HEK293 (cell line): ENCODE measurements at regions not wholly inside any gene's neighbourhood (a gene's known extent, or its start where the extent isn't known, plus 50 kb on each side); places are given as distances from the start of the nearest gene placed in this dataset.

Experiments used
- CTCF ChIA-PET: fragments of 350-600 bp; formaldehyde crosslinking; extraction: SDS; loops from one replicate; lab custom pipeline; 2021; ENCODE audit warnings: antibody characterized with exemption; lab: Yijun Ruan, JAX
- POLR2A ChIA-PET: fragments of 300-600 bp; formaldehyde crosslinking; extraction: SDS; loops from one replicate; lab custom pipeline; 2020; ENCODE audit warnings: antibody characterized with exemption, inconsistent platforms; lab: Yijun Ruan, JAX
- H3K27ac ChIP-seq: fragments of 200-500 bp; sonication (Bioruptor generic); 2 replicates; pipeline ENCODE4 v1.5.1; 2014; ENCODE audit warnings: low read depth, low read length, control low read depth, inconsistent platforms; ENCODE audit errors: extremely low read depth
- H3K36me3 ChIP-seq, 2 experiments: fragments of 200-500 bp in 1 of 2; sonication (Bioruptor generic) in 1 of 2; 1 replicate in 1 of 2; 2 replicates in 1 of 2; pipeline ENCODE4 v1.5.1; 2014 to 2017; ENCODE audit warnings: inconsistent platforms in 2 of 2, low read length in 2 of 2; ENCODE audit not compliant: control insufficient read depth in 2 of 2, insufficient read depth in 1 of 2
- H3K4me1 ChIP-seq: fragments of 200-500 bp; sonication (Bioruptor generic); 2 replicates; pipeline ENCODE4 v1.5.1; 2014; ENCODE audit warnings: mild to moderate bottlenecking, low read length, inconsistent platforms; ENCODE audit not compliant: control insufficient read depth, insufficient read depth
- H3K4me3 ChIP-seq: 2 replicates; pipeline ENCODE4 v1.5.1; 2011; ENCODE audit warnings: low read depth, mild to moderate bottlenecking, control low read depth, low read length, moderate library complexity
- H3K9me3 ChIP-seq: fragments of 200-500 bp; sonication (Bioruptor generic); 2 replicates; pipeline ENCODE4 v1.5.1; 2014; ENCODE audit warnings: low read depth, low read length, inconsistent platforms; ENCODE audit not compliant: control insufficient read depth, insufficient read depth
- BCL6B ChIP-seq: fragments of 450-650 bp; formaldehyde crosslinking; IDR thresholded peaks from 2 replicates; pipeline ENCODE4 v1.5.1; 2017; ENCODE audit warnings: missing biosample characterization, missing genetic modification characterization
- HOXC10 ChIP-seq: sonication (generic); formaldehyde crosslinking; IDR thresholded peaks from 2 replicates; pipeline ENCODE4 v1.8.1; 2023; ENCODE audit warnings: mild to moderate bottlenecking, missing genetic modification reagents
- KLF7 ChIP-seq: fragments of 450-650 bp; formaldehyde crosslinking; IDR thresholded peaks from 2 replicates; pipeline ENCODE4 v1.5.1; 2016; ENCODE audit warnings: missing biosample characterization, missing genetic modification characterization, borderline replicate concordance
- PRDM2 ChIP-seq: fragments of 450-650 bp; formaldehyde crosslinking; IDR thresholded peaks from 2 replicates; pipeline ENCODE4 v1.5.1; 2016; ENCODE audit warnings: missing biosample characterization, missing genetic modification characterization, borderline replicate concordance
- SCRT1 ChIP-seq: fragments of 450-650 bp; formaldehyde crosslinking; IDR thresholded peaks from 2 replicates; pipeline ENCODE4 v1.5.1; 2016; ENCODE audit warnings: missing biosample characterization, missing genetic modification characterization, borderline replicate concordance
- SCRT2 ChIP-seq: fragments of 450-650 bp; formaldehyde crosslinking; IDR thresholded peaks from 2 replicates; pipeline ENCODE4 v1.5.1; 2016; ENCODE audit warnings: missing biosample characterization, missing genetic modification characterization
- ZNF132 ChIP-seq: fragments of 450-650 bp; formaldehyde crosslinking; IDR thresholded peaks from 2 replicates; pipeline ENCODE4 v1.5.1; 2017; ENCODE audit warnings: missing biosample characterization, missing genetic modification characterization, borderline replicate concordance
- ZNF274 ChIP-seq, 2 experiments: fragments of 200-500 bp in 1 of 2; fragments of 450-650 bp in 1 of 2; sonication (Bioruptor generic) in 1 of 2; formaldehyde crosslinking in 1 of 2; IDR thresholded peaks; 2 replicates each; pipeline versions ENCODE4 v1.5.1 to v1.6.1; 2014 to 2016; ENCODE audit warnings: borderline replicate concordance in 1 of 2, inconsistent platforms in 1 of 2, low read length in 1 of 2, missing biosample characterization in 1 of 2, missing genetic modification characterization in 1 of 2
- ZSCAN18 ChIP-seq: fragments of 450-650 bp; formaldehyde crosslinking; IDR thresholded peaks from 2 replicates; pipeline ENCODE4 v1.5.1; 2016; ENCODE audit warnings: missing biosample characterization, missing genetic modification characterization
- TF ChIP-seq, protein P1 (sequence below): fragments of 450-650 bp; formaldehyde crosslinking; IDR thresholded peaks from 2 replicates; pipeline ENCODE4 v1.5.1; 2016; ENCODE audit warnings: missing biosample characterization, missing genetic modification characterization, low read depth
- TF ChIP-seq, protein P2 (sequence below): fragments of 450-650 bp; formaldehyde crosslinking; IDR thresholded peaks from 2 replicates; pipeline ENCODE4 v1.5.1; 2016; ENCODE audit warnings: missing biosample characterization, missing genetic modification characterization
- TF ChIP-seq, protein P3 (sequence below): fragments of 450-650 bp; formaldehyde crosslinking; IDR thresholded peaks from 2 replicates; pipeline ENCODE4 v1.5.1; 2016; ENCODE audit warnings: missing biosample characterization, missing genetic modification characterization

GRCh38 chr2:103618112-103618511 is 856.3 kb downstream of the TMEM182 start (continued):
- TF ChIP-seq PRDM2: no peak

DNA sequence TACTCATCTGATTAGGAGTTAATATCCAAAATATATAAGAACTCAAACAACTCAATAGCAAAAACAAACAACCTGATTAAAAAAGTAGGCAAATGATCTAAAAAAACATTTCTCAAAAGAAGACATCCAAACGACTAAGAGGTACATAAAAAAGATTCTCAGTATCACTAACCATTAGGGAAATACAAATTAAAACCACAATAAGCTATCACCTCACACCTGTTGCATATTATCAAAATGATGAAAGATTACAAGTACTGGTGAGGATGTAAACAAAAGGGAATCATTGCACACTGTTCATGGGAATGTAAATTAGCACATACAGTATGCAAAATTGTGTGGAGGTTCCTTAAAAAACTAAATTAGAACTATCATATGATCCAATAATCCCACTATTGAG is 865.5 kb downstream of the TMEM182 start:
- Histone ChIP-seq H3K27ac (no peak overlapping the region), H3K4me1 (no peaks in the 10 kb centered on the region), H3K36me3 (no peaks in the 10 kb centered on the region), H3K9me3 (no peaks in the 10 kb centered on the region), H3K4me3 (no peak overlapping the region)
- ChIA-PET CTCF (no interaction called here), POLR2A (no interaction called here)
- TF ChIP-seq SCRT2 (tag by site-specific recombination) (peak; percentile 69), ZSCAN18 (no peak), SCRT1 (tag by site-specific recombination) (peak; percentile 51; the same call in 1 of the 2 replicates)

DNA sequence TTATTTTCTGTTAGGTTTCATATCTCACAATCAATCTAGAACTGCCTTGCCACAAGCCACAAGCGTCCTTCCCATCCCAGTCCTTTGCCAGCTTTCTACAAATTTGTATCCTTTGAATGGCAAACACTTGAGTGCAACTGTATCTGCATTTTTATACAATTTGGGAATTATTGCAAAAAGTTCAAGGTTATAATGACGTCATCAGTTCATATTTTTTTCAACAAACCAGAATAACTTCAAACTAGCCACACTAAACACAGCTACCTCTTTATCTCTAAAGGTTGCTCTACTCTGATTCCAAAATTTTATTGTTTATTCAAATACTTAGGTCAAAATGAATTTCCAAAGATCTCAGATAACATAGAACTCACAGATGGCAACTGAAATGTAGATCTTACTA is 877.1 kb downstream of the TMEM182 start:
- POLR2A ChIA-PET: no interaction called here
- no peak for TF ChIP-seq BCL6B (tag by site-specific recombination)
- TF ChIP-seq ZNF132 (tag by site-specific recombination): no peak
- TF ChIP-seq, protein P1, sequence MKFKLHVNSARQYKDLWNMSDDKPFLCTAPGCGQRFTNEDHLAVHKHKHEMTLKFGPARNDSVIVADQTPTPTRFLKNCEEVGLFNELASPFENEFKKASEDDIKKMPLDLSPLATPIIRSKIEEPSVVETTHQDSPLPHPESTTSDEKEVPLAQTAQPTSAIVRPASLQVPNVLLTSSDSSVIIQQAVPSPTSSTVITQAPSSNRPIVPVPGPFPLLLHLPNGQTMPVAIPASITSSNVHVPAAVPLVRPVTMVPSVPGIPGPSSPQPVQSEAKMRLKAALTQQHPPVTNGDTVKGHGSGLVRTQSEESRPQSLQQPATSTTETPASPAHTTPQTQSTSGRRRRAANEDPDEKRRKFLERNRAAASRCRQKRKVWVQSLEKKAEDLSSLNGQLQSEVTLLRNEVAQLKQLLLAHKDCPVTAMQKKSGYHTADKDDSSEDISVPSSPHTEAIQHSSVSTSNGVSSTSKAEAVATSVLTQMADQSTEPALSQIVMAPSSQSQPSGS (tag by site-specific recombination): peak; percentile 59
- TF ChIP-seq KLF7 (tag by site-specific recombination): no peak
- H3K36me3 ChIP-seq: no peaks in the 10 kb centered on the region
- no peak overlapping the region for H3K27ac ChIP-seq
- H3K4me3 ChIP-seq: no peak overlapping the region
- no peaks in the 10 kb centered on the region for H3K9me3 ChIP-seq
- H3K4me1 ChIP-seq: no peaks in the 10 kb centered on the region
- CTCF ChIA-PET: no interaction called here

DNA sequence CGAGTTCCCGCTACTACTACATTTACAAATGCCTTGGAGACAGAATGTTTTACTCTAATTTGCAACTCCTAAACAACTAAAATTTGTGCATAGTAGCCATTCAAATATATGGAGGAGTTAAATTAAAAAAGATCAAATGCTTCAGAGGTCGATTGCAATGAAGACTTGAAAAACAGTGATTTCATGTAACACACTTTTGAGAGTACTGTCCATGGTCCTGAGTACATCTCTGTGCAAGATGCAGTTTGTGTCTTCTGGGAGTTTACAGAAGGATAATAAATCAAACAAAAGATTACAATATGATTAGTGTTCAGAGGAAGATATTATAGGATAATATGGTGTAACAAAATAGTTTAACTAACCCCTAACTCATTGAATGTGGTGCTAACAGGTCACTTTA is 894.7 kb downstream of the TMEM182 start:
- Histone ChIP-seq H3K27ac (no peak overlapping the region), H3K4me3 (no peak overlapping the region), H3K9me3 (no peaks in the 10 kb centered on the region), H3K4me1 (no peaks in the 10 kb centered on the region), H3K36me3 (no peaks in the 10 kb centered on the region)
- TF ChIP-seq, protein P2, sequence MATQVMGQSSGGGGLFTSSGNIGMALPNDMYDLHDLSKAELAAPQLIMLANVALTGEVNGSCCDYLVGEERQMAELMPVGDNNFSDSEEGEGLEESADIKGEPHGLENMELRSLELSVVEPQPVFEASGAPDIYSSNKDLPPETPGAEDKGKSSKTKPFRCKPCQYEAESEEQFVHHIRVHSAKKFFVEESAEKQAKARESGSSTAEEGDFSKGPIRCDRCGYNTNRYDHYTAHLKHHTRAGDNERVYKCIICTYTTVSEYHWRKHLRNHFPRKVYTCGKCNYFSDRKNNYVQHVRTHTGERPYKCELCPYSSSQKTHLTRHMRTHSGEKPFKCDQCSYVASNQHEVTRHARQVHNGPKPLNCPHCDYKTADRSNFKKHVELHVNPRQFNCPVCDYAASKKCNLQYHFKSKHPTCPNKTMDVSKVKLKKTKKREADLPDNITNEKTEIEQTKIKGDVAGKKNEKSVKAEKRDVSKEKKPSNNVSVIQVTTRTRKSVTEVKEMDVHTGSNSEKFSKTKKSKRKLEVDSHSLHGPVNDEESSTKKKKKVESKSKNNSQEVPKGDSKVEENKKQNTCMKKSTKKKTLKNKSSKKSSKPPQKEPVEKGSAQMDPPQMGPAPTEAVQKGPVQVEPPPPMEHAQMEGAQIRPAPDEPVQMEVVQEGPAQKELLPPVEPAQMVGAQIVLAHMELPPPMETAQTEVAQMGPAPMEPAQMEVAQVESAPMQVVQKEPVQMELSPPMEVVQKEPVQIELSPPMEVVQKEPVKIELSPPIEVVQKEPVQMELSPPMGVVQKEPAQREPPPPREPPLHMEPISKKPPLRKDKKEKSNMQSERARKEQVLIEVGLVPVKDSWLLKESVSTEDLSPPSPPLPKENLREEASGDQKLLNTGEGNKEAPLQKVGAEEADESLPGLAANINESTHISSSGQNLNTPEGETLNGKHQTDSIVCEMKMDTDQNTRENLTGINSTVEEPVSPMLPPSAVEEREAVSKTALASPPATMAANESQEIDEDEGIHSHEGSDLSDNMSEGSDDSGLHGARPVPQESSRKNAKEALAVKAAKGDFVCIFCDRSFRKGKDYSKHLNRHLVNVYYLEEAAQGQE (tag by site-specific recombination): peak; percentile 84
- TF ChIP-seq HOXC10 (no peak), ZNF274 (IDR thresholded peaks at IDR 0.05; ENCODE audit: low read length) (no peak), ZNF274 (tag by site-specific recombination; IDR thresholded peaks at IDR 0.05; ENCODE audit: borderline replicate concordance) (no peak)
- TF ChIP-seq, protein P3, sequence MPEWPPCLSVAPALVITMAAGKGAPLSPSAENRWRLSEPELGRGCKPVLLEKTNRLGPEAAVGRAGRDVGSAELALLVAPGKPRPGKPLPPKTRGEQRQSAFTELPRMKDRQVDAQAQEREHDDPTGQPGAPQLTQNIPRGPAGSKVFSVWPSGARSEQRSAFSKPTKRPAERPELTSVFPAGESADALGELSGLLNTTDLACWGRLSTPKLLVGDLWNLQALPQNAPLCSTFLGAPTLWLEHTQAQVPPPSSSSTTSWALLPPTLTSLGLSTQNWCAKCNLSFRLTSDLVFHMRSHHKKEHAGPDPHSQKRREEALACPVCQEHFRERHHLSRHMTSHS: no peak
- ChIA-PET CTCF (no interaction called here), POLR2A (no interaction called here)
